Ishikawa (cell line): ENCODE measurements at regions not wholly inside any gene's neighbourhood (a gene's known extent, or its start where the extent isn't known, plus 50 kb on each side); places are given as distances from the start of the nearest gene placed in this dataset.

ENCODE experiments used
- CREB1 ChIP-seq: IDR thresholded peaks from 2 replicates; pipeline ENCODE4 v1.6.1; 2012; ENCODE audit warnings: low read depth
- EP300 ChIP-seq: IDR thresholded peaks from 2 replicates; pipeline ENCODE4 v1.6.1; 2012; ENCODE audit warnings: borderline replicate concordance
- FOXM1 ChIP-seq: IDR thresholded peaks from 2 replicates; pipeline ENCODE4 v1.6.1; 2012; ENCODE audit warnings: low read depth, borderline replicate concordance
- MAX ChIP-seq: IDR thresholded peaks from 2 replicates; pipeline ENCODE4 v1.6.1; 2012
- RAD21 ChIP-seq: IDR thresholded peaks from 2 replicates; pipeline ENCODE4 v1.6.1; 2012; ENCODE audit warnings: low read depth
- REST ChIP-seq: IDR thresholded peaks from 2 replicates; pipeline ENCODE4 v1.6.1; 2012; ENCODE audit warnings: low read depth, mild to moderate bottlenecking
- TAF1 ChIP-seq: IDR thresholded peaks from 2 replicates; pipeline ENCODE4 v1.6.1; 2012; ENCODE audit warnings: low read depth, mild to moderate bottlenecking
- TCF12 ChIP-seq: IDR thresholded peaks from 2 replicates; pipeline ENCODE4 v1.6.1; 2012; ENCODE audit warnings: low read depth
- TEAD4 ChIP-seq: IDR thresholded peaks from 2 replicates; pipeline ENCODE4 v1.6.1; 2012
- ZBTB7A ChIP-seq: IDR thresholded peaks from 2 replicates; pipeline ENCODE4 v1.6.1; 2012; ENCODE audit warnings: low read depth

- TF ChIP-seq EP300 (no peak), TEAD4 (no peak), ZBTB7A (no peak), TAF1 (no peak), CREB1 (no peak), TCF12 (no peak), REST (no peak), MAX (no peak), RAD21 (no peak), FOXM1 (no peak)
Measured at GRCh38 chr12:85673921-85674420, 162.2 kb downstream of the RASSF9 start.
